ENCODE measurements at regions not wholly inside any gene's neighbourhood (a gene's known extent, or its start where the extent isn't known, plus 50 kb on each side); places are given as distances from the start of the nearest gene placed in this dataset.

- Histone ChIP-seq H3K4me1 (no peaks in the 10 kb centered on the region), H3K36me3 (no peaks in the 10 kb centered on the region), H3K27me3 (peaks cover 0 to 3% of the 10 kb centered on the region in 2 donors), H3K27ac (no peak overlapping the region), H3K9me3 (no peaks in the 10 kb centered on the region), H3K4me3 (no peak overlapping the region)
- no peak for TF ChIP-seq POLR2A (IDR thresholded peaks at IDR 0.05)
- TF ChIP-seq CTCF (IDR thresholded peaks at IDR 0.05): no peak
- ATAC-seq (no peak), DNase-seq (no peak)
- intact Hi-C loops (cut with DNase I): no loop called here
- 0% methylated on average over 2 of the region's 2 CpGs for WGBS (ENCODE audit: insufficient coverage, low coverage, low lambda C conversion rate, missing lambda C conversion rate)
These were observed 159.8 kb upstream of the FAM241A start for GRCh38 chr4:111985426-111985825.

- intact Hi-C loops (cut with DNase I): no loop called here
- no peak overlapping the region for H3K4me3 ChIP-seq
- H3K27me3 ChIP-seq: peaks cover 0 to 2% of the 10 kb centered on the region in 2 donors
- no peak overlapping the region for H3K27ac ChIP-seq
- no peaks in the 10 kb centered on the region for H3K36me3 ChIP-seq
- H3K4me1 ChIP-seq: no peaks in the 10 kb centered on the region
- ATAC-seq: no peak
- no peaks in the 10 kb centered on the region for H3K9me3 ChIP-seq
- TF ChIP-seq POLR2A (IDR thresholded peaks at IDR 0.05) (no peak), CTCF (IDR thresholded peaks at IDR 0.05) (no peak)
- DNase-seq: no peak
- WGBS (ENCODE audit: insufficient coverage, low coverage, low lambda C conversion rate, missing lambda C conversion rate): 20% methylated on average over 4 of the region's 4 CpGs
These were observed 159.2 kb upstream of the FAM241A start for GRCh38 chr4:111986095-111986494.

GRCh38 chr4:111988514-111988913, 156.7 kb upstream of the FAM241A start:
- no peaks in the 10 kb centered on the region for H3K9me3 ChIP-seq
- no peaks in the 10 kb centered on the region for H3K36me3 ChIP-seq
- no peaks in the 10 kb centered on the region for H3K4me1 ChIP-seq
- no peaks in the 10 kb centered on the region for H3K27me3 ChIP-seq
- H3K4me3 ChIP-seq: no peak overlapping the region
- TF ChIP-seq POLR2A (IDR thresholded peaks at IDR 0.05) (no peak), CTCF (IDR thresholded peaks at IDR 0.05) (no peak)
- intact Hi-C loops (cut with DNase I): no loop called here
- WGBS (ENCODE audit: insufficient coverage, low coverage, low lambda C conversion rate, missing lambda C conversion rate): 42% methylated on average over 3 of the region's 3 CpGs
- DNase-seq (no peak), ATAC-seq (no peak)
- H3K27ac ChIP-seq: no peak overlapping the region

GRCh38 chr4:111989817-111990216, 155.4 kb upstream of the FAM241A start:
- Histone ChIP-seq H3K4me1 (no peaks in the 10 kb centered on the region), H3K27ac (no peak overlapping the region), H3K9me3 (no peaks in the 10 kb centered on the region), H3K27me3 (no peaks in the 10 kb centered on the region), H3K4me3 (no peak overlapping the region), H3K36me3 (no peaks in the 10 kb centered on the region)
- WGBS (ENCODE audit: insufficient coverage, low coverage, low lambda C conversion rate, missing lambda C conversion rate): 46% methylated on average over 1 of the region's 1 CpG
- TF ChIP-seq CTCF (IDR thresholded peaks at IDR 0.05): no peak
- TF ChIP-seq POLR2A (IDR thresholded peaks at IDR 0.05): no peak
- ATAC-seq (no peak), DNase-seq (no peak)
- intact Hi-C loops (cut with DNase I): no loop called here

GRCh38 chr4:111991163-111991562, 154.1 kb upstream of the FAM241A start:
- 21% methylated on average over 3 of the region's 3 CpGs for WGBS (ENCODE audit: insufficient coverage, low coverage, low lambda C conversion rate, missing lambda C conversion rate)
- ATAC-seq (peak in 3 of 4 donors; percentile 27 to 50 (median 36)), DNase-seq (no peak)
- no peaks in the 10 kb centered on the region for H3K27me3 ChIP-seq
- intact Hi-C loops (cut with DNase I): no loop called here
- H3K4me3 ChIP-seq: no peak overlapping the region
- H3K27ac ChIP-seq: no peak overlapping the region
- H3K9me3 ChIP-seq: no peaks in the 10 kb centered on the region
- H3K36me3 ChIP-seq: no peaks in the 10 kb centered on the region
- TF ChIP-seq CTCF (IDR thresholded peaks at IDR 0.05): no peak
- no peak for TF ChIP-seq POLR2A (IDR thresholded peaks at IDR 0.05)
- H3K4me1 ChIP-seq: no peaks in the 10 kb centered on the region

Data from right lobe of liver (tissue), 6 donors.